ENCODE measurements at regions not wholly inside any gene's neighbourhood (a gene's known extent, or its start where the extent isn't known, plus 50 kb on each side); places are given as distances from the start of the nearest gene placed in this dataset.

DNA sequence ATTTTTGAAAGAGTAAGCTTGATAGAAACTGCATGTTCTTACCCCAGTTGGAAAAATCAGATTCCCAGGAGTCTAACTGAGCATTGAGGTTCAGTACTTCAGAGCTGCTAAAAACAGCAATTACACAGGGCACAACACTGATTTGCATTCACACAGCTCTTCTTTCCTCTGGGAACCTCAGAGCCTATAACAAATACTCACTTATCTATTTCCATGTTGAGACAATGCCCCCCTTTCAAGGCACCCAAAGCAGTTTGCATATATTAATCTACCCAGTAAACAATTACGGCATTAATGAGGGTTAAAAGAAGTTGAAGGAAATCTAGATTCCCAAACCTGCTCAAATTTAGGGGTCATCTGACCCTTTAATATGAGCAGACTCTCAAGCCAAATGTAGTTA is 126.9 kb upstream of the SLC35F3 start:
- Histone ChIP-seq H3K27me3 (no peaks in the 10 kb centered on the region), H3K36me3 (no peaks in the 10 kb centered on the region), H3K4me3 (no peak overlapping the region), H3K4me1 (no peaks in the 10 kb centered on the region), H3K27ac (no peak overlapping the region), H3K9me3 (peaks cover 10% of the 10 kb centered on the region)
- no peak for TF ChIP-seq POLR2AphosphoS5 (IDR thresholded peaks at IDR 0.05)
- TF ChIP-seq POLR2A (IDR thresholded peaks at IDR 0.05): no peak
- no peak for TF ChIP-seq EP300 (IDR thresholded peaks at IDR 0.05)
- TF ChIP-seq, protein P1, sequence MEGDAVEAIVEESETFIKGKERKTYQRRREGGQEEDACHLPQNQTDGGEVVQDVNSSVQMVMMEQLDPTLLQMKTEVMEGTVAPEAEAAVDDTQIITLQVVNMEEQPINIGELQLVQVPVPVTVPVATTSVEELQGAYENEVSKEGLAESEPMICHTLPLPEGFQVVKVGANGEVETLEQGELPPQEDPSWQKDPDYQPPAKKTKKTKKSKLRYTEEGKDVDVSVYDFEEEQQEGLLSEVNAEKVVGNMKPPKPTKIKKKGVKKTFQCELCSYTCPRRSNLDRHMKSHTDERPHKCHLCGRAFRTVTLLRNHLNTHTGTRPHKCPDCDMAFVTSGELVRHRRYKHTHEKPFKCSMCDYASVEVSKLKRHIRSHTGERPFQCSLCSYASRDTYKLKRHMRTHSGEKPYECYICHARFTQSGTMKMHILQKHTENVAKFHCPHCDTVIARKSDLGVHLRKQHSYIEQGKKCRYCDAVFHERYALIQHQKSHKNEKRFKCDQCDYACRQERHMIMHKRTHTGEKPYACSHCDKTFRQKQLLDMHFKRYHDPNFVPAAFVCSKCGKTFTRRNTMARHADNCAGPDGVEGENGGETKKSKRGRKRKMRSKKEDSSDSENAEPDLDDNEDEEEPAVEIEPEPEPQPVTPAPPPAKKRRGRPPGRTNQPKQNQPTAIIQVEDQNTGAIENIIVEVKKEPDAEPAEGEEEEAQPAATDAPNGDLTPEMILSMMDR (IDR thresholded peaks at IDR 0.05): no peak
- WGBS: 87% methylated on average over 1 of the region's 1 CpG
- no peak for DNase-seq (ENCODE audit: low spot score in 2 of 2)

- WGBS: 92% methylated on average over 2 of the region's 2 CpGs
- H3K4me3 ChIP-seq: no peak overlapping the region
- H3K36me3 ChIP-seq: no peaks in the 10 kb centered on the region
- no peak for DNase-seq (ENCODE audit: low spot score in 2 of 2)
- no peak overlapping the region for H3K27ac ChIP-seq
- peaks cover 10% of the 10 kb centered on the region for H3K9me3 ChIP-seq
- no peaks in the 10 kb centered on the region for H3K27me3 ChIP-seq
- no peaks in the 10 kb centered on the region for H3K4me1 ChIP-seq
- no peak for TF ChIP-seq POLR2A (IDR thresholded peaks at IDR 0.05)
- TF ChIP-seq, protein P1 (IDR thresholded peaks at IDR 0.05): no peak
- TF ChIP-seq POLR2AphosphoS5 (IDR thresholded peaks at IDR 0.05): no peak
- TF ChIP-seq EP300 (IDR thresholded peaks at IDR 0.05): no peak
These were observed 124.4 kb upstream of the SLC35F3 start for GRCh38 chr1:233780049-233780448.

GRCh38 chr1:233782937-233783586 is 121.4 kb upstream of the SLC35F3 start:
- no peaks in the 10 kb centered on the region for H3K4me1 ChIP-seq
- TF ChIP-seq POLR2AphosphoS5 (IDR thresholded peaks at IDR 0.05) (no peak), EP300 (IDR thresholded peaks at IDR 0.05) (no peak)
- TF ChIP-seq, protein P1 (IDR thresholded peaks at IDR 0.05): no peak
- H3K9me3 ChIP-seq: peaks cover 10% of the 10 kb centered on the region
- H3K36me3 ChIP-seq: no peaks in the 10 kb centered on the region
- no peak for DNase-seq (ENCODE audit: low spot score in 2 of 2)
- no peaks in the 10 kb centered on the region for H3K27me3 ChIP-seq
- H3K27ac ChIP-seq: no peak overlapping the region
- WGBS: 91% methylated on average over 9 of the region's 9 CpGs
- no peak overlapping the region for H3K4me3 ChIP-seq

DNA sequence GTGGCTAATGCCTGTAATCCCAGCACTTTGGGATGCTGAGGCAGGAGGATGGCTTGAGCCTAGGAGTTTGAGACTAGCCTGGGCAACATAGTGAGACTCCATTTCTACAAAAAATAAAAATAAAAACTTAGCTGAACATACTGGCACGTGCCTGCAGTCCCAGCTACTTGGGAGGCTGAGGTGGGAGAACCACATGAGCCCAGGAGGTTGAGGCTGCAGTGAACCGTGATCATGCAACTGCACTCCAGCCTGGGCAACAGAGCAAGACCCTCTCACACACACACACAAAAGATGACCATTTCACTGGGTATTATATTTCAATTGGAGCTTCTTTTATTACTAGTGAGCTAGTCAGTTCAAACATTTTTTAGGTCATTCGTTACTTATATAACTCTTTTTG is 116.9 kb upstream of the SLC35F3 start:
- Histone ChIP-seq H3K4me1 (no peaks in the 10 kb centered on the region), H3K27ac (no peak overlapping the region), H3K27me3 (peaks cover 5% of the 10 kb centered on the region), H3K9me3 (no peaks in the 10 kb centered on the region), H3K36me3 (no peaks in the 10 kb centered on the region), H3K4me3 (no peak overlapping the region)
- TF ChIP-seq POLR2AphosphoS5 (IDR thresholded peaks at IDR 0.05) (no peak), EP300 (IDR thresholded peaks at IDR 0.05) (no peak), POLR2A (IDR thresholded peaks at IDR 0.05) (no peak)
- TF ChIP-seq, protein P1 (IDR thresholded peaks at IDR 0.05): no peak
- no peak for DNase-seq (ENCODE audit: low spot score in 2 of 2)
- WGBS: 83% methylated on average over 3 of the region's 3 CpGs

- H3K4me1 ChIP-seq: no peaks in the 10 kb centered on the region
- TF ChIP-seq, protein P1 (IDR thresholded peaks at IDR 0.05): no peak
- TF ChIP-seq POLR2AphosphoS5 (IDR thresholded peaks at IDR 0.05): no peak
- TF ChIP-seq POLR2A (IDR thresholded peaks at IDR 0.05): no peak
- no peak for TF ChIP-seq EP300 (IDR thresholded peaks at IDR 0.05)
- no peak for DNase-seq (ENCODE audit: low spot score in 2 of 2)
- H3K4me3 ChIP-seq: no peak overlapping the region
- peaks cover 5% of the 10 kb centered on the region for H3K27me3 ChIP-seq
- H3K9me3 ChIP-seq: no peaks in the 10 kb centered on the region
- H3K36me3 ChIP-seq: no peaks in the 10 kb centered on the region
- no peak overlapping the region for H3K27ac ChIP-seq
These were observed 115.8 kb upstream of the SLC35F3 start for GRCh38 chr1:233788687-233789086.

Data from suprapubic skin (tissue), 4 donors.